HepG2 (cell line): ENCODE measurements at regions not wholly inside any gene's neighbourhood (a gene's known extent, or its start where the extent isn't known, plus 50 kb on each side); places are given as distances from the start of the nearest gene placed in this dataset.

Experiments used
- ATAC-seq: fragments of 200-7000 bp; cut with Tn5 transposase; 3 replicates; pipeline ENCODE4 v1.9.1; 2020; ENCODE audit warnings: mild to moderate bottlenecking, moderate library complexity
- BruUV-seq: library from RNA; stranded (reverse); fragments of 400-500 nt; replicated peaks from 2 replicates; lab custom pipeline; 2021; lab: Mats Ljungman, UMichigan
- CTCF ChIA-PET: fragments of 300-600 bp; formaldehyde crosslinking; extraction: SDS; loops from one replicate; lab custom pipeline; 2021; ENCODE audit warnings: low total read pairs, inconsistent platforms, low intra/inter-chr PET ratio; lab: Yijun Ruan, JAX
- POLR2A ChIA-PET: fragments of 350-600 bp; sonication (Branson Sonifier 250); formaldehyde crosslinking; loops from one replicate; lab custom pipeline; 2020; ENCODE audit warnings: antibody characterized with exemption, inconsistent platforms; lab: Yijun Ruan, JAX
- DNase-seq: peaks from one replicate; pipeline ENCODE4 v3.0.0-alpha.2; 2015; ENCODE audit warnings: low spot score
- FAIRE-seq: peaks from 3 replicates; lab custom pipeline; 2011; peaks lifted over from hg19 to GRCh38; lab: Jason Lieb, UNC
- H2AFZ ChIP-seq: one replicate; pipeline ENCODE4 v1.6.1; 2011; ENCODE audit warnings: low read length, inconsistent platforms
- H3K27ac ChIP-seq: fragments of 300-600 bp; 3 replicates; pipeline ENCODE4 v1.8.0; 2011; ENCODE audit warnings: mixed run types, mild to moderate bottlenecking, mixed read lengths, low read length, inconsistent platforms; ENCODE audit not compliant: insufficient read depth; ENCODE audit errors: extremely low read length
- H3K27me3 ChIP-seq, 2 experiments: fragments of 200-600 bp in 1 of 2; 2 replicates in 1 of 2; 3 replicates in 1 of 2; pipeline versions ENCODE4 v1.6.0 to v1.8.0; 2011; ENCODE audit warnings: low read length in 2 of 2, mild to moderate bottlenecking in 2 of 2, moderate library complexity in 2 of 2, inconsistent platforms in 1 of 2; ENCODE audit not compliant: insufficient read depth in 2 of 2, control insufficient read depth in 1 of 2
- H3K36me3 ChIP-seq, 2 experiments: fragments of 200-600 bp in 1 of 2; replicated peaks in 1 of 2; 2 replicates in 1 of 2; 3 replicates in 1 of 2; pipeline versions ENCODE4 v1.5.1 to v1.8.0; 2011; ENCODE audit warnings: low read length in 2 of 2, inconsistent platforms in 1 of 2; ENCODE audit not compliant: insufficient read depth in 2 of 2, control insufficient read depth in 1 of 2
- H3K4me1 ChIP-seq: 2 replicates; pipeline ENCODE4 v1.5.1; 2012; ENCODE audit warnings: low read length, inconsistent platforms; ENCODE audit not compliant: insufficient read depth
- H3K4me2 ChIP-seq: 2 replicates; pipeline ENCODE4 v1.6.0; 2011; ENCODE audit warnings: low read depth, low read length, inconsistent platforms
- H3K4me3 ChIP-seq, 3 experiments: fragments of 200-600 bp in 1 of 3; sonication (generic), shearing (Covaris generic) in 1 of 3; replicated peaks in 1 of 3; 2 replicates each; pipeline ENCODE4 v1.5.1; 2011 to 2016; ENCODE audit warnings: low read length in 3 of 3, inconsistent platforms in 2 of 3, low read depth in 2 of 3, mild to moderate bottlenecking in 2 of 3, control low read depth in 1 of 3, mixed read lengths in 1 of 3; ENCODE audit not compliant: insufficient read depth in 1 of 3
- H3K79me2 ChIP-seq: one replicate; pipeline ENCODE4 v1.6.1; 2011; ENCODE audit warnings: low read length, inconsistent platforms; ENCODE audit not compliant: insufficient read depth
- H3K9ac ChIP-seq: 2 replicates; pipeline ENCODE4 v1.6.0; 2011; ENCODE audit warnings: mild to moderate bottlenecking, low read depth, low read length, inconsistent platforms; ENCODE audit not compliant: insufficient read depth
- H3K9me3 ChIP-seq: 2 replicates; pipeline ENCODE4 v1.5.1; 2012; ENCODE audit warnings: mild to moderate bottlenecking, low read length
- H4K20me1 ChIP-seq: 2 replicates; pipeline ENCODE4 v1.6.0; 2011; ENCODE audit warnings: inconsistent platforms, mild to moderate bottlenecking, low read length, moderate library complexity; ENCODE audit not compliant: insufficient read depth
- ASH2L ChIP-seq: fragments of 300-600, 200-600 bp; sonication (generic); IDR thresholded peaks from 2 replicates; pipeline ENCODE4 v1.7.0; 2017; ENCODE audit warnings: low read depth, mild to moderate bottlenecking, moderate library complexity, mixed read lengths, low read length; ENCODE audit not compliant: insufficient read length
- BCL6 ChIP-seq: IDR thresholded peaks from 2 replicates; pipeline ENCODE4 v1.6.1; 2016; ENCODE audit warnings: missing genetic modification reagents, missing compliant biosample characterization
- CCAR2 ChIP-seq: fragments of 200-400 bp; formaldehyde crosslinking; optimal IDR thresholded peaks from 2 replicates; pipeline ENCODE3; 2018; ENCODE audit warnings: low read depth, mild to moderate bottlenecking, low read length, moderate library complexity
- CHD4 ChIP-seq: fragments of 200-600 bp; sonication (generic); IDR thresholded peaks from 2 replicates; pipeline ENCODE4 v1.7.0; 2017; ENCODE audit warnings: mild to moderate bottlenecking, low read length, borderline replicate concordance
- ETV6 ChIP-seq: sonication (generic); formaldehyde crosslinking; conservative IDR thresholded peaks from 2 replicates; pipeline ENCODE4 v1.4.0; 2020; ENCODE audit warnings: missing genetic modification reagents
- FOXA3 ChIP-seq: IDR thresholded peaks from 2 replicates; pipeline ENCODE4 v1.6.1; 2016; ENCODE audit warnings: missing genetic modification reagents, missing compliant biosample characterization
- HCFC1 ChIP-seq: fragments of 150-350 bp; IDR thresholded peaks from 2 replicates; pipeline ENCODE4 v1.6.1; 2014; ENCODE audit warnings: low read depth, low read length
- HMG20A ChIP-seq: IDR thresholded peaks from 2 replicates; pipeline ENCODE4 v1.6.1; 2016; ENCODE audit warnings: borderline replicate concordance
- NFKBIZ ChIP-seq: IDR thresholded peaks from 2 replicates; pipeline ENCODE4 v1.6.1; 2018; ENCODE audit warnings: missing genetic modification reagents, missing compliant biosample characterization
- POLR2AphosphoS5 ChIP-seq: IDR thresholded peaks from 2 replicates; pipeline ENCODE4 v1.6.1; 2012; ENCODE audit warnings: low read depth, low read length
- PREB ChIP-seq: sonication (generic); formaldehyde crosslinking; IDR thresholded peaks from 2 replicates; pipeline ENCODE4 v1.4.0; 2020; ENCODE audit warnings: missing genetic modification reagents
- ZBTB42 ChIP-seq: sonication (generic); formaldehyde crosslinking; IDR thresholded peaks from 2 replicates; pipeline ENCODE4 v1.5.0; 2020; ENCODE audit warnings: mild to moderate bottlenecking, missing genetic modification reagents
- ZBTB8A ChIP-seq: sonication (generic); formaldehyde crosslinking; IDR thresholded peaks from 2 replicates; pipeline ENCODE4 v1.4.0; 2020; ENCODE audit warnings: mild to moderate bottlenecking, low read depth, missing genetic modification reagents, borderline replicate concordance
- ZFP36 ChIP-seq: fragments of 150-350 bp; IDR thresholded peaks from 2 replicates; pipeline ENCODE4 v1.6.1; 2018; ENCODE audit warnings: borderline replicate concordance, low read length, low read depth; ENCODE audit not compliant: partially characterized antibody
- ZNF225 ChIP-seq: sonication (generic); formaldehyde crosslinking; IDR thresholded peaks from 2 replicates; pipeline ENCODE4 v1.4.0; 2020; ENCODE audit warnings: mild to moderate bottlenecking, missing genetic modification reagents
- ZNF264 ChIP-seq: sonication (generic); formaldehyde crosslinking; IDR thresholded peaks from 2 replicates; pipeline ENCODE4 v1.4.0; 2020; ENCODE audit warnings: missing genetic modification reagents
- WGBS: methylation state at CpG from one replicate; pipeline ENCODE4 v1.1.6; 2017; ENCODE audit warnings: low lambda C conversion rate; 5-methylcytosine and 5-hydroxymethylcytosine counted together
- in situ Hi-C: cut with HindIII; loops from 2 replicates; pipeline ENCODE4 v1.10.0; 2017; ENCODE audit warnings: low pct_unique_long_range_greater_than_20kb; ENCODE audit not compliant: extremely low pct_ligation_motif_present
- intact Hi-C: fragments of 100-400 bp; cut with micrococcal nuclease; formaldehyde crosslinking; loops from one replicate; pipeline ENCODE4 v1.10.0; 2022; ENCODE audit not compliant: unreplicated experiment

GRCh38 chr1:163672976-163673758 is 351.4 kb downstream of the NUF2 start:
- in situ Hi-C loops = no loop called here
- ATAC-seq = no peak
- no peaks in the 10 kb centered on the region for H3K27me3 ChIP-seq
- no peak for DNase-seq
- intact Hi-C loops = no loop called here
- peaks cover 67% of the 10 kb centered on the region for H3K9me3 ChIP-seq
- no TSS peak for BruUV-seq
- H3K4me1 ChIP-seq = no peaks in the 10 kb centered on the region
- no peak for FAIRE-seq
- no peak overlapping the region for H2AFZ ChIP-seq
- H3K4me2 ChIP-seq = no peak overlapping the region
- no peaks in the 10 kb centered on the region for H4K20me1 ChIP-seq
- no peak overlapping the region for H3K9ac ChIP-seq
- ChIA-PET POLR2A (no interaction called here), CTCF (no interaction called here)
- 18% methylated on average over 9 of the region's 9 CpGs for WGBS
- H3K27ac ChIP-seq = no peak overlapping the region
- H3K4me3 ChIP-seq = no peak overlapping the region
- H3K79me2 ChIP-seq = no peaks in the 10 kb centered on the region
- TF ChIP-seq FOXA3 (CRISPR knock-in tag) = no peak
- no peak for TF ChIP-seq ZNF264 (CRISPR knock-in tag)
- TF ChIP-seq PREB = no peak
- TF ChIP-seq, all 625 proteins: peak for 0
- H3K36me3 ChIP-seq = no peaks in the 10 kb centered on the region

- TF ChIP-seq ETV6 (no peak), ZBTB42 (CRISPR knock-in tag) (no peak), ZNF225 (CRISPR knock-in tag) (no peak), ASH2L (no peak), HMG20A (CRISPR knock-in tag) (no peak), HCFC1 (no peak), ZBTB8A (CRISPR knock-in tag) (no peak), NFKBIZ (no peak), CHD4 (no peak), CCAR2 (no peak), BCL6 (CRISPR knock-in tag) (no peak), POLR2AphosphoS5 (no peak), ZFP36 (no peak)
- no TSS peak for BruUV-seq
- Histone ChIP-seq H3K4me3 (no peak overlapping the region), H3K4me2 (no peak overlapping the region), H3K79me2 (no peaks in the 10 kb centered on the region), H3K4me1 (no peaks in the 10 kb centered on the region), H3K9me3 (peaks cover 67% of the 10 kb centered on the region), H3K27me3 (no peaks in the 10 kb centered on the region), H3K36me3 (no peaks in the 10 kb centered on the region), H4K20me1 (no peaks in the 10 kb centered on the region), H2AFZ (no peak overlapping the region), H3K9ac (no peak overlapping the region), H3K27ac (no peak overlapping the region)
- CTCF ChIA-PET = no interaction called here
- FAIRE-seq (no peak), DNase-seq (no peak), ATAC-seq (no peak)
- POLR2A ChIA-PET = no interaction called here
- in situ Hi-C loops = no loop called here
- 28% methylated on average over 8 of the region's 8 CpGs for WGBS
- intact Hi-C loops = no loop called here
Measured at GRCh38 chr1:163673759-163674151, 352.0 kb downstream of the NUF2 start.
